ENCODE measurements at regions not wholly inside any gene's neighbourhood (a gene's known extent, or its start where the extent isn't known, plus 50 kb on each side); places are given as distances from the start of the nearest gene placed in this dataset.
A peak's percentile ranks its signal among the peaks of the same experiment; 100 is the strongest.

GRCh38 chr2:9773903-9774239 lies 69.4 kb upstream of the TAF1B start:
- H3K27ac Mint-ChIP-seq, result peak overlapping the region in 1 of 7 donors; percentile 23
- POLR2A ChIA-PET (ENCODE audit: partially characterized antibody), result no interaction called here

GRCh38 chr2:9774266-9774665 lies 69.0 kb upstream of the TAF1B start:
- H3K27me3 Mint-ChIP-seq, result no peaks in the 10 kb centered on the region
- H3K27ac Mint-ChIP-seq, result no peak overlapping the region
- no peak overlapping the region for H3K27ac ChIP-seq (ENCODE audit: low read depth, low read length)
- no peak overlapping the region for H3K4me3 Mint-ChIP-seq
- H3K4me3 ChIP-seq (ENCODE audit: low read length in 2 of 2), result no peak overlapping the region
- H3K27me3 ChIP-seq (ENCODE audit: insufficient read depth, low read length), result no peaks in the 10 kb centered on the region
- ChIA-PET CTCF (ENCODE audit: partially characterized antibody) (interaction anchor here (0.7 kb wide), 1 partner anchor 38 kb away, joined by 3 read pairs; no protein-coding TSS in a partner anchor), POLR2A (ENCODE audit: partially characterized antibody) (no interaction called here)
- H3K4me1 ChIP-seq (ENCODE audit: insufficient read depth, low read length), result peaks cover 30% of the 10 kb centered on the region
- H3K36me3 Mint-ChIP-seq, result no peaks in the 10 kb centered on the region
- H3K9me3 Mint-ChIP-seq, result no peaks in the 10 kb centered on the region
- peaks cover 14 to 36% (median 27%) of the 10 kb centered on the region in 4 donors for H3K4me1 Mint-ChIP-seq
- no peaks in the 10 kb centered on the region for H3K9me3 ChIP-seq (ENCODE audit: control insufficient read depth in 1 of 2, low read length in 2 of 2)
- no peak for DNase-seq
- intact Hi-C loops (cut with micrococcal nuclease), result no loop called here
- no peaks in the 10 kb centered on the region for H3K36me3 ChIP-seq (ENCODE audit: insufficient read depth, low read length)

More at GRCh38 chr2:9773903-9774239, 69.4 kb upstream of the TAF1B start:
- intact Hi-C loops (cut with micrococcal nuclease), result no loop called here
- H3K27me3 ChIP-seq (ENCODE audit: insufficient read depth, low read length), result no peaks in the 10 kb centered on the region
- H3K36me3 ChIP-seq (ENCODE audit: insufficient read depth, low read length), result no peaks in the 10 kb centered on the region
- H3K4me1 Mint-ChIP-seq, result peaks cover 13 to 33% (median 24%) of the 10 kb centered on the region in 4 donors
- H3K27me3 Mint-ChIP-seq, result no peaks in the 10 kb centered on the region
- DNase-seq, result no peak
- CTCF ChIA-PET (ENCODE audit: partially characterized antibody), result interaction anchor here (1.2 to 5.5 kb wide), 3 partner anchors 9 to 25 kb away, joined by 5 to 57 read pairs (median 7); no protein-coding TSS in a partner anchor
- no peaks in the 10 kb centered on the region for H3K9me3 Mint-ChIP-seq
- H3K4me3 Mint-ChIP-seq, result no peak overlapping the region
- no peaks in the 10 kb centered on the region for H3K36me3 Mint-ChIP-seq
- no peak overlapping the region for H3K4me3 ChIP-seq (ENCODE audit: low read length in 2 of 2)
- no peak overlapping the region for H3K27ac ChIP-seq (ENCODE audit: low read depth, low read length)
- H3K9me3 ChIP-seq (ENCODE audit: control insufficient read depth in 1 of 2, low read length in 2 of 2), result no peaks in the 10 kb centered on the region
- peaks cover 29% of the 10 kb centered on the region for H3K4me1 ChIP-seq (ENCODE audit: insufficient read depth, low read length)

- Histone ChIP-seq H3K36me3 (ENCODE audit: insufficient read depth, low read length) (no peaks in the 10 kb centered on the region), H3K27me3 (ENCODE audit: insufficient read depth, low read length) (no peaks in the 10 kb centered on the region), H3K27ac (ENCODE audit: low read depth, low read length) (no peak overlapping the region), H3K4me1 (ENCODE audit: insufficient read depth, low read length) (peaks cover 30% of the 10 kb centered on the region), H3K4me3 (ENCODE audit: low read length in 2 of 2) (no peak overlapping the region), H3K9me3 (ENCODE audit: control insufficient read depth in 1 of 2, low read length in 2 of 2) (no peaks in the 10 kb centered on the region)
- H3K27me3 Mint-ChIP-seq, result no peaks in the 10 kb centered on the region
- no peaks in the 10 kb centered on the region for H3K36me3 Mint-ChIP-seq
- CTCF ChIA-PET (ENCODE audit: partially characterized antibody), result no interaction called here
- H3K4me1 Mint-ChIP-seq, result peaks cover 21 to 42% (median 29%) of the 10 kb centered on the region in 4 donors
- DNase-seq, result no peak
- H3K9me3 Mint-ChIP-seq, result no peaks in the 10 kb centered on the region
- intact Hi-C loops (cut with micrococcal nuclease), result no loop called here
- H3K4me3 Mint-ChIP-seq, result no peak overlapping the region
- POLR2A ChIA-PET (ENCODE audit: partially characterized antibody), result no interaction called here
- peak overlapping the region in 1 of 7 donors; percentile 16 for H3K27ac Mint-ChIP-seq
Observed at GRCh38 chr2:9775351-9775750, 67.9 kb upstream of the TAF1B start.

GRCh38 chr2:9775999-9776712 lies 67.1 kb upstream of the TAF1B start:
- Mint-ChIP-seq H3K36me3 (no peaks in the 10 kb centered on the region), H3K4me3 (no peak overlapping the region), H3K4me1 (peaks cover 25 to 44% (median 31%) of the 10 kb centered on the region in 4 donors), H3K27ac (peak overlapping the region in 1 of 7 donors; percentile 16), H3K9me3 (no peaks in the 10 kb centered on the region), H3K27me3 (no peaks in the 10 kb centered on the region)
- Histone ChIP-seq H3K4me1 (ENCODE audit: insufficient read depth, low read length) (peaks cover 32% of the 10 kb centered on the region), H3K27ac (ENCODE audit: low read depth, low read length) (no peak overlapping the region), H3K36me3 (ENCODE audit: insufficient read depth, low read length) (no peaks in the 10 kb centered on the region), H3K4me3 (ENCODE audit: low read length in 2 of 2) (no peak overlapping the region), H3K9me3 (ENCODE audit: control insufficient read depth in 1 of 2, low read length in 2 of 2) (no peaks in the 10 kb centered on the region), H3K27me3 (ENCODE audit: insufficient read depth, low read length) (no peaks in the 10 kb centered on the region)
- POLR2A ChIA-PET (ENCODE audit: partially characterized antibody), result no interaction called here
- intact Hi-C loops (cut with micrococcal nuclease), result no loop called here
- DNase-seq, result no peak
- CTCF ChIA-PET (ENCODE audit: partially characterized antibody), result no interaction called here

GRCh38 chr2:9777081-9777480 lies 66.2 kb upstream of the TAF1B start:
- H3K27ac ChIP-seq (ENCODE audit: low read depth, low read length), result no peak overlapping the region
- H3K27me3 ChIP-seq (ENCODE audit: insufficient read depth, low read length), result no peaks in the 10 kb centered on the region
- H3K4me1 ChIP-seq (ENCODE audit: insufficient read depth, low read length), result peaks cover 41% of the 10 kb centered on the region
- H3K9me3 ChIP-seq (ENCODE audit: control insufficient read depth in 1 of 2, low read length in 2 of 2), result no peaks in the 10 kb centered on the region
- H3K4me3 ChIP-seq (ENCODE audit: low read length in 2 of 2), result no peak overlapping the region
- intact Hi-C loops (cut with micrococcal nuclease), result no loop called here
- POLR2A ChIA-PET (ENCODE audit: partially characterized antibody), result interaction anchor here (1.4 kb wide), 1 partner anchor 146 kb away, joined by 3 read pairs; the partner anchor contains the start of gene YWHAQ
- H3K27me3 Mint-ChIP-seq, result no peaks in the 10 kb centered on the region
- H3K4me1 Mint-ChIP-seq, result peaks cover 28 to 53% (median 37%) of the 10 kb centered on the region in 4 donors
- H3K4me3 Mint-ChIP-seq, result no peak overlapping the region
- no peak overlapping the region for H3K27ac Mint-ChIP-seq
- no peaks in the 10 kb centered on the region for H3K36me3 ChIP-seq (ENCODE audit: insufficient read depth, low read length)
- CTCF ChIA-PET (ENCODE audit: partially characterized antibody), result interaction anchor here (1.8 kb wide), 1 partner anchor 22 kb away, joined by 9 read pairs; no protein-coding TSS in a partner anchor
- H3K9me3 Mint-ChIP-seq, result no peaks in the 10 kb centered on the region
- H3K36me3 Mint-ChIP-seq, result no peaks in the 10 kb centered on the region
- DNase-seq, result no peak

- no peak overlapping the region for H3K4me3 ChIP-seq (ENCODE audit: low read length in 2 of 2)
- Mint-ChIP-seq H3K36me3 (no peaks in the 10 kb centered on the region), H3K4me1 (peaks cover 34 to 60% (median 46%) of the 10 kb centered on the region in 4 donors), H3K27ac (peak overlapping the region in 6 of 7 donors; percentile 42 to 100 (median 97)), H3K27me3 (no peaks in the 10 kb centered on the region), H3K4me3 (peak overlapping the region in 3 of 8 donors; percentile 9 to 53 (median 47)), H3K9me3 (no peaks in the 10 kb centered on the region)
- H3K9me3 ChIP-seq (ENCODE audit: control insufficient read depth in 1 of 2, low read length in 2 of 2), result no peaks in the 10 kb centered on the region
- POLR2A ChIA-PET (ENCODE audit: partially characterized antibody), result interaction anchor here (1.4 kb wide), 1 partner anchor 147 kb away, joined by 3 read pairs; the partner anchor contains the start of gene YWHAQ
- intact Hi-C loops (cut with micrococcal nuclease), result no loop called here
- H3K27me3 ChIP-seq (ENCODE audit: insufficient read depth, low read length), result no peaks in the 10 kb centered on the region
- peak overlapping the region; percentile 15 for H3K27ac ChIP-seq (ENCODE audit: low read depth, low read length)
- H3K4me1 ChIP-seq (ENCODE audit: insufficient read depth, low read length), result peaks cover 51% of the 10 kb centered on the region
- CTCF ChIA-PET (ENCODE audit: partially characterized antibody), result interaction anchor here (1.2 to 1.8 kb wide), 3 partner anchors 8 to 66 kb away, joined by 3 to 9 read pairs (median 4); no protein-coding TSS in a partner anchor
- peak in 1 of 5 donors; percentile 17 for DNase-seq
- H3K36me3 ChIP-seq (ENCODE audit: insufficient read depth, low read length), result no peaks in the 10 kb centered on the region
Observed at GRCh38 chr2:9778012-9778411, 65.3 kb upstream of the TAF1B start.

GRCh38 chr2:9778471-9779316 lies 64.6 kb upstream of the TAF1B start:
- intact Hi-C loops (cut with micrococcal nuclease), result no loop called here
- Mint-ChIP-seq H3K27me3 (no peaks in the 10 kb centered on the region), H3K27ac (peak overlapping the region; percentile 66 to 100 (median 97)), H3K36me3 (no peaks in the 10 kb centered on the region), H3K4me3 (peak overlapping the region in 4 of 8 donors; percentile 32 to 74 (median 44)), H3K9me3 (no peaks in the 10 kb centered on the region), H3K4me1 (peaks cover 38 to 64% (median 52%) of the 10 kb centered on the region in 4 donors)
- CTCF ChIA-PET (ENCODE audit: partially characterized antibody), result interaction anchor here (1.0 to 1.8 kb wide), 4 partner anchors 9 to 67 kb away, joined by 3 to 9 read pairs (median 4); no protein-coding TSS in a partner anchor
- no peak overlapping the region for H3K4me3 ChIP-seq (ENCODE audit: low read length in 2 of 2)
- no peak for DNase-seq
- H3K36me3 ChIP-seq (ENCODE audit: insufficient read depth, low read length), result no peaks in the 10 kb centered on the region
- peak overlapping the region; percentile 89 for H3K27ac ChIP-seq (ENCODE audit: low read depth, low read length)
- H3K27me3 ChIP-seq (ENCODE audit: insufficient read depth, low read length), result no peaks in the 10 kb centered on the region
- no peaks in the 10 kb centered on the region for H3K9me3 ChIP-seq (ENCODE audit: control insufficient read depth in 1 of 2, low read length in 2 of 2)
- POLR2A ChIA-PET (ENCODE audit: partially characterized antibody), result interaction anchor here (1.4 to 4.6 kb wide), 4 partner anchors 8 to 148 kb away, joined by 3 to 37 read pairs (median 6); partner anchors contain the start of gene YWHAQ
- H3K4me1 ChIP-seq (ENCODE audit: insufficient read depth, low read length), result peaks cover 57% of the 10 kb centered on the region
